ENCODE measurements at regions not wholly inside any gene's neighbourhood (a gene's known extent, or its start where the extent isn't known, plus 50 kb on each side); places are given as distances from the start of the nearest gene placed in this dataset.

DNA sequence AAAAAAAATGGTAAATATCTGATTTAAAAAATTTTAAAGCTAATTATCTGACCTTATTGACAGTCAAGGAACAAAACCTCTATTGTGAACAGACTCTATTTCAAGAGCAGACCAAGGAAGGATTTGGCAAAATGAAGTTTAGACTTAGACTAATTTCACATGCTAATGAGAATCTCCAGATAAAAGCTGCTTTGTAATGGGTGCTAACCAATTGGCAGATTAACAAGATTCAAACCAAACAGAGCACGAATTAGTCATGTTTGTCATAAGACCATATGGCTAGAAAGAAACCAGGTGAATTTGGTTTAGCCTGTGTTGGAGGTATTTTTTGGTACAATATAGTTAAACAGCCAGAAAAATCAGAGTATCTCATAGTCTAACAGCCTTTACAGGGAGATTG lies 429.1 kb upstream of the NFE2L3 start:
- TF ChIP-seq, protein P1, sequence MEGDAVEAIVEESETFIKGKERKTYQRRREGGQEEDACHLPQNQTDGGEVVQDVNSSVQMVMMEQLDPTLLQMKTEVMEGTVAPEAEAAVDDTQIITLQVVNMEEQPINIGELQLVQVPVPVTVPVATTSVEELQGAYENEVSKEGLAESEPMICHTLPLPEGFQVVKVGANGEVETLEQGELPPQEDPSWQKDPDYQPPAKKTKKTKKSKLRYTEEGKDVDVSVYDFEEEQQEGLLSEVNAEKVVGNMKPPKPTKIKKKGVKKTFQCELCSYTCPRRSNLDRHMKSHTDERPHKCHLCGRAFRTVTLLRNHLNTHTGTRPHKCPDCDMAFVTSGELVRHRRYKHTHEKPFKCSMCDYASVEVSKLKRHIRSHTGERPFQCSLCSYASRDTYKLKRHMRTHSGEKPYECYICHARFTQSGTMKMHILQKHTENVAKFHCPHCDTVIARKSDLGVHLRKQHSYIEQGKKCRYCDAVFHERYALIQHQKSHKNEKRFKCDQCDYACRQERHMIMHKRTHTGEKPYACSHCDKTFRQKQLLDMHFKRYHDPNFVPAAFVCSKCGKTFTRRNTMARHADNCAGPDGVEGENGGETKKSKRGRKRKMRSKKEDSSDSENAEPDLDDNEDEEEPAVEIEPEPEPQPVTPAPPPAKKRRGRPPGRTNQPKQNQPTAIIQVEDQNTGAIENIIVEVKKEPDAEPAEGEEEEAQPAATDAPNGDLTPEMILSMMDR (IDR thresholded peaks at IDR 0.05; ENCODE audit: low read depth, low read length): no peak
- no peak for TF ChIP-seq EZH2phosphoT487 (IDR thresholded peaks at IDR 0.05; ENCODE audit: low read depth)

All from OCI-LY3 (cell line).